Loucy (cell line): ENCODE measurements at regions not wholly inside any gene's neighbourhood (a gene's known extent, or its start where the extent isn't known, plus 50 kb on each side); places are given as distances from the start of the nearest gene placed in this dataset.

Source experiments
- H2AFZ ChIP-seq: fragments of 200-600 bp; sonication (generic); 2 replicates; pipeline ENCODE4 v1.6.0; 2016; ENCODE audit warnings: antibody characterized with exemption, mild to moderate bottlenecking, low read length, moderate library complexity
- H3F3A ChIP-seq: fragments of 200-600 bp; 2 replicates; pipeline ENCODE4 v1.6.0; 2016; ENCODE audit warnings: antibody characterized with exemption, low read depth, mild to moderate bottlenecking
- H3K27me3 ChIP-seq: fragments of 200-600 bp; sonication (generic); 2 replicates; pipeline ENCODE4 v1.6.1; 2014; ENCODE audit warnings: low read length, mild to moderate bottlenecking; ENCODE audit not compliant: insufficient read depth, poor library complexity, severe bottlenecking
- H3K36me3 ChIP-seq: fragments of 200-600 bp; sonication (generic); 2 replicates; pipeline ENCODE4 v1.6.1; 2016; ENCODE audit warnings: low read length; ENCODE audit not compliant: insufficient read depth
- H3K4me1 ChIP-seq: fragments of 200-600 bp; sonication (generic); 2 replicates; pipeline ENCODE4 v1.5.1; 2014; ENCODE audit warnings: low read length, mild to moderate bottlenecking; ENCODE audit not compliant: insufficient read depth, poor library complexity, severe bottlenecking
- H3K4me2 ChIP-seq: fragments of 200-600 bp; sonication (generic); 2 replicates; pipeline ENCODE4 v1.6.0; 2014; ENCODE audit warnings: antibody characterized with exemption, low read length, low read depth, mild to moderate bottlenecking; ENCODE audit not compliant: poor library complexity, severe bottlenecking
- H3K4me3 ChIP-seq: fragments of 200-600 bp; sonication (generic); 2 replicates; pipeline ENCODE4 v1.5.1; 2014; ENCODE audit warnings: low read length, mild to moderate bottlenecking, mixed read lengths; ENCODE audit not compliant: poor library complexity, severe bottlenecking
- H3K79me2 ChIP-seq: fragments of 200-600 bp; sonication (generic); 2 replicates; pipeline ENCODE4 v1.6.1; 2014; ENCODE audit warnings: low read length; ENCODE audit not compliant: insufficient read depth
- H3K9ac ChIP-seq: fragments of 200-600 bp; sonication (generic); 2 replicates; pipeline ENCODE4 v1.6.0; 2014; ENCODE audit warnings: mild to moderate bottlenecking, low read depth, low read length, moderate library complexity; ENCODE audit not compliant: poor library complexity, severe bottlenecking
- H3K9me2 ChIP-seq: fragments of 200-600 bp; sonication (generic); replicated peaks from 2 replicates; pipeline ENCODE4 v1.6.1; 2016; ENCODE audit warnings: low read depth, low read length, mixed read lengths
- H3K9me3 ChIP-seq: fragments of 200-600 bp; sonication (generic); 2 replicates; pipeline ENCODE4 v1.6.1; 2014; ENCODE audit warnings: mild to moderate bottlenecking, antibody characterized with exemption, low read length, low read depth; ENCODE audit not compliant: insufficient read depth
- H4K20me1 ChIP-seq: fragments of 200-600 bp; sonication (generic); 2 replicates; pipeline ENCODE4 v1.6.0; 2014; ENCODE audit warnings: antibody characterized with exemption, low read length, mild to moderate bottlenecking; ENCODE audit not compliant: insufficient read depth, poor library complexity, severe bottlenecking
- EZH2phosphoT487 ChIP-seq: fragments of 200-600 bp; IDR thresholded peaks from 2 replicates; pipeline ENCODE4 v1.6.1; 2018; ENCODE audit warnings: antibody characterized with exemption, mild to moderate bottlenecking, moderate library complexity, borderline replicate concordance
- TF ChIP-seq, protein P1 (sequence below): fragments of 200-600 bp; sonication (generic); conservative IDR thresholded peaks from 2 replicates; pipeline ENCODE4 v1.5.1; 2014; ENCODE audit warnings: mild to moderate bottlenecking, antibody characterized with exemption, low read length

DNA sequence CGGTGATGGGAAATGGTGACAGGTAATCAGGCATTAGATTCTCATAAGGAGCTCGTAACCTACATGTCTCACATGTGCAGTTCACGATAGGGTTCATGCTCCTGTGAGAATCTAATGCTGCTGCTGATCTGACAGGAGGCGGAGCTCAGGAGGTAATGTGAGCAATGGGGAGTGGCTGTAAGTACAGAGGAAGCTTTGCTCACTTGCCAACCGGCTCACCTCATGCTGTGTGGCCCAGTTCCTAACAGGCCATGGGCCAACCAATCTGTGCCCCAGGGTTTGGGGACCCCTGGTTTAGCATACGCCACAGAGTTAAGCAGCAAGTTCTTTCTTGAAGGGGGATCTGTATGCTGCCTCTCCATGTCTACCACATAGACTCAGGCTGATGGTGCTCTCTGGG, 133.1 kb downstream of the IQUB start:
- Histone ChIP-seq H3K9me2 (no peaks in the 10 kb centered on the region), H3K27me3 (no peaks in the 10 kb centered on the region), H3K4me1 (no peaks in the 10 kb centered on the region), H3K79me2 (no peaks in the 10 kb centered on the region), H3K36me3 (no peaks in the 10 kb centered on the region), H3K9ac (no peak overlapping the region), H3K4me2 (no peak overlapping the region), H3K4me3 (no peak overlapping the region), H3F3A (no peaks in the 10 kb centered on the region), H3K9me3 (no peaks in the 10 kb centered on the region), H4K20me1 (no peaks in the 10 kb centered on the region), H2AFZ (no peak overlapping the region)
- TF ChIP-seq EZH2phosphoT487: no peak
- TF ChIP-seq, protein P1, sequence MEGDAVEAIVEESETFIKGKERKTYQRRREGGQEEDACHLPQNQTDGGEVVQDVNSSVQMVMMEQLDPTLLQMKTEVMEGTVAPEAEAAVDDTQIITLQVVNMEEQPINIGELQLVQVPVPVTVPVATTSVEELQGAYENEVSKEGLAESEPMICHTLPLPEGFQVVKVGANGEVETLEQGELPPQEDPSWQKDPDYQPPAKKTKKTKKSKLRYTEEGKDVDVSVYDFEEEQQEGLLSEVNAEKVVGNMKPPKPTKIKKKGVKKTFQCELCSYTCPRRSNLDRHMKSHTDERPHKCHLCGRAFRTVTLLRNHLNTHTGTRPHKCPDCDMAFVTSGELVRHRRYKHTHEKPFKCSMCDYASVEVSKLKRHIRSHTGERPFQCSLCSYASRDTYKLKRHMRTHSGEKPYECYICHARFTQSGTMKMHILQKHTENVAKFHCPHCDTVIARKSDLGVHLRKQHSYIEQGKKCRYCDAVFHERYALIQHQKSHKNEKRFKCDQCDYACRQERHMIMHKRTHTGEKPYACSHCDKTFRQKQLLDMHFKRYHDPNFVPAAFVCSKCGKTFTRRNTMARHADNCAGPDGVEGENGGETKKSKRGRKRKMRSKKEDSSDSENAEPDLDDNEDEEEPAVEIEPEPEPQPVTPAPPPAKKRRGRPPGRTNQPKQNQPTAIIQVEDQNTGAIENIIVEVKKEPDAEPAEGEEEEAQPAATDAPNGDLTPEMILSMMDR: no peak

DNA sequence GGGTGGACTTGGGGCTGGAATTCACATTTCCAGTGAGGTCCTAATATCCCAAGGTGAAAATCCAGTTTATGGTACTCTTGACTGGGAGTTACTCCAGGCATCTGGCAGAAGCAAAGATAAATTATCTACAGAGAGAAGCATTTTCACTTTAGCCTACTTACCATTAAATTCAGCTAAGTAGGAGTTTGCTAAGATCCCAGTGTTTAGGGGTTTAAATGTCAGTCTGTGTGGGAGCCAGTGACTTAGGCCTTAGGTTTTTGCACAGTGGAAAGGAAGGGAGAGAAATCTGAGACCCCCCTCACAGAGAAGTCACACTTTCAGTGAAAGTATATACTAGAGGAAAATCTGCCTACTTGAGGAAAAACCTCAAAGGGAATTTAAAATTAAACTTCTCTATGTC, 134.2 kb downstream of the IQUB start:
- H3K9me3 ChIP-seq: no peaks in the 10 kb centered on the region

DNA sequence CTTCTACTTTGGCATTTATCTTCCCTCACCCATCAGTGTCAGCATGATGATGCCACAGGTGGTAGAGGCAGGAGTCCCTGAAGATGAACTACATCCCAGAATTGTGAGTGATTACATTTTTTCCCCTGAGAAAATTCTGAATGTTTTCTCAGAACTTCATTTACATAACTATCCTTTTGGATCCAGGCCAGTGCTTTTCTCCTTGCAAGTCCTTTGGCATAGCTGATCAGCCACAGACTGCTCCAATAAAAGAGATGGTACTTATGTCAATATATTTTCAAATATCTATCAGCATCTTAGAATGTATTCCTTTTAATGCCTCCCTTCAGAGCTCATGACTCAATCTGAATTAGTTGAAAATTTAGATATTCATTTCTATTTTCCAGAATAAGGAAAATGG, 135.5 kb downstream of the IQUB start:
- Histone ChIP-seq H3K27me3 (no peaks in the 10 kb centered on the region), H3K9me3 (no peaks in the 10 kb centered on the region), H3K4me2 (no peak overlapping the region), H3K9ac (no peak overlapping the region), H3K9me2 (no peaks in the 10 kb centered on the region), H3K4me1 (no peaks in the 10 kb centered on the region), H3K4me3 (no peak overlapping the region), H3F3A (no peaks in the 10 kb centered on the region), H3K79me2 (no peaks in the 10 kb centered on the region), H3K36me3 (no peaks in the 10 kb centered on the region), H2AFZ (no peak overlapping the region), H4K20me1 (no peaks in the 10 kb centered on the region)
- TF ChIP-seq EZH2phosphoT487: no peak
- TF ChIP-seq, protein P1: no peak

More for the DNA sequence above, 134.2 kb downstream of the IQUB start:
- TF ChIP-seq, protein P1: no peak
- no peak for TF ChIP-seq EZH2phosphoT487
- Histone ChIP-seq H2AFZ (no peak overlapping the region), H3K36me3 (no peaks in the 10 kb centered on the region), H3K9me2 (no peaks in the 10 kb centered on the region), H3K4me1 (no peaks in the 10 kb centered on the region), H3K4me3 (no peak overlapping the region), H3K79me2 (no peaks in the 10 kb centered on the region), H3K9ac (no peak overlapping the region), H3K4me2 (no peak overlapping the region), H3F3A (no peaks in the 10 kb centered on the region), H3K27me3 (no peaks in the 10 kb centered on the region), H4K20me1 (no peaks in the 10 kb centered on the region)
